DMS 273 (cell line): ENCODE measurements at regions not wholly inside any gene's neighbourhood (a gene's known extent, or its start where the extent isn't known, plus 50 kb on each side); places are given as distances from the start of the nearest gene placed in this dataset.
"Not testable (repeated sequence)": the region's sequence is repeated elsewhere in the genome, so short reads cannot be mapped to it uniquely, and the experiment has no call there.

ENCODE experiments used
- DNase-seq: peaks from one replicate; lab custom pipeline; 2025; ENCODE audit not compliant: unreplicated experiment; lab: John Stamatoyannopoulos, UW

GRCh38 chr2:8442833-8443486, 238.9 kb upstream of the ID2 start:
- DNase-seq = no peak

- DNase-seq = no peak
These were observed 236.3 kb upstream of the ID2 start for GRCh38 chr2:8445580-8445979.

GRCh38 chr2:8446751-8447150, 235.1 kb upstream of the ID2 start:
- not testable (repeated sequence) for DNase-seq

GRCh38 chr2:8447610-8448221, 234.1 kb upstream of the ID2 start:
- DNase-seq = no peak

- no peak for DNase-seq
These were observed 232.9 kb upstream of the ID2 start for GRCh38 chr2:8448824-8449556.

- no peak for DNase-seq
These were observed 230.6 kb upstream of the ID2 start for GRCh38 chr2:8451273-8451672.

- no peak for DNase-seq
These were observed 229.6 kb upstream of the ID2 start for GRCh38 chr2:8452296-8452695.

- DNase-seq = no peak
These were observed 228.6 kb upstream of the ID2 start for GRCh38 chr2:8452979-8453903.

- DNase-seq = no peak
These were observed 228.0 kb upstream of the ID2 start for GRCh38 chr2:8453904-8454302.

GRCh38 chr2:8454797-8455196, 227.1 kb upstream of the ID2 start:
- no peak for DNase-seq

GRCh38 chr2:8455236-8456150, 226.4 kb upstream of the ID2 start:
- no peak for DNase-seq

- DNase-seq = no peak
These were observed 225.4 kb upstream of the ID2 start for GRCh38 chr2:8456151-8457091.

GRCh38 chr2:8457092-8457481, 224.8 kb upstream of the ID2 start:
- no peak for DNase-seq

GRCh38 chr2:8457699-8458502, 224.0 kb upstream of the ID2 start:
- DNase-seq = no peak

GRCh38 chr2:8458503-8459459, 223.1 kb upstream of the ID2 start:
- DNase-seq = no peak

GRCh38 chr2:8459474-8459873, 222.4 kb upstream of the ID2 start:
- DNase-seq = no peak

GRCh38 chr2:8461341-8461740, 220.5 kb upstream of the ID2 start:
- no peak for DNase-seq
